PC-3 (cell line): ENCODE measurements at regions not wholly inside any gene's neighbourhood (a gene's known extent, or its start where the extent isn't known, plus 50 kb on each side); places are given as distances from the start of the nearest gene placed in this dataset.

Experiments used
- ATAC-seq: fragments of 200-7000 bp; cut with Tn5 transposase; 2 replicates; pipeline ENCODE4 v1.9.1; 2020; ENCODE audit warnings: mild to moderate bottlenecking, moderate library complexity
- BruUV-seq: library from RNA; stranded (reverse); fragments of 400-500 nt; replicated peaks from 2 replicates; lab custom pipeline; 2021; lab: Mats Ljungman, UMichigan
- CTCF ChIA-PET: fragments of 300-600 bp; sonication (Branson Sonifier 250); formaldehyde crosslinking; loops from one replicate; lab custom pipeline; 2022; ENCODE audit warnings: antibody characterized with exemption; lab: Charles Lee
- POLR2A ChIA-PET: fragments of 300-600 bp; sonication (Branson Sonifier 250); formaldehyde crosslinking; loops from one replicate; lab custom pipeline; 2022; ENCODE audit warnings: antibody characterized with exemption; ENCODE audit not compliant: unreplicated experiment; lab: Charles Lee
- DNase-seq: peaks from one replicate; pipeline ENCODE4 v3.0.0-alpha.2; 2015
- H2AFZ ChIP-seq: fragments of 300-600 bp; sonication (generic); 2 replicates; pipeline ENCODE4 v1.6.0; 2016; ENCODE audit warnings: antibody characterized with exemption, low read length
- H3F3A ChIP-seq: fragments of 300-600 bp; sonication (generic); one replicate; pipeline ENCODE4 v1.6.0; 2017; ENCODE audit warnings: antibody characterized with exemption, low read length, control low read depth, mild to moderate bottlenecking; ENCODE audit not compliant: unreplicated experiment
- H3K27ac ChIP-seq: fragments of 300-600 bp; sonication (generic); 2 replicates; pipeline ENCODE4 v1.5.1; 2016; ENCODE audit warnings: mild to moderate bottlenecking, low read length
- H3K27me3 ChIP-seq: fragments of 300-600 bp; sonication (generic); 2 replicates; pipeline ENCODE4 v1.6.1; 2016; ENCODE audit warnings: low read length, mixed read lengths
- H3K36me3 ChIP-seq: fragments of 300-600 bp; sonication (generic); 2 replicates; pipeline ENCODE4 v1.6.1; 2016; ENCODE audit warnings: low read depth, mixed run types, low read length, mixed read lengths
- H3K4me1 ChIP-seq: fragments of 300-600 bp; sonication (generic); 2 replicates; pipeline ENCODE4 v1.5.1; 2016; ENCODE audit warnings: low read length; ENCODE audit not compliant: insufficient read depth
- H3K4me2 ChIP-seq: fragments of 300-600 bp; sonication (generic); 2 replicates; pipeline ENCODE4 v1.6.0; 2016; ENCODE audit warnings: low read length
- H3K4me3 ChIP-seq: fragments of 300-600 bp; sonication (generic); 2 replicates; pipeline ENCODE4 v1.5.1; 2016; ENCODE audit warnings: mild to moderate bottlenecking, low read length, mixed read lengths
- H3K79me2 ChIP-seq: fragments of 300-600 bp; sonication (generic); 2 replicates; pipeline ENCODE4 v1.6.1; 2017; ENCODE audit warnings: low read length, mixed read lengths
- H3K9ac ChIP-seq: fragments of 300-600 bp; sonication (generic); 2 replicates; pipeline ENCODE4 v1.6.0; 2016; ENCODE audit warnings: mild to moderate bottlenecking, low read length
- H3K9me2 ChIP-seq: fragments of 300-600 bp; sonication (generic); replicated peaks from 2 replicates; pipeline ENCODE4 v1.6.1; 2016; ENCODE audit warnings: mixed run types, low read length, mixed read lengths
- H3K9me3 ChIP-seq: fragments of 300-600 bp; sonication (generic); 2 replicates; pipeline ENCODE4 v1.6.1; 2016; ENCODE audit warnings: low read length, mixed read lengths
- H4K20me1 ChIP-seq: fragments of 300-600 bp; sonication (generic); 2 replicates; pipeline ENCODE4 v1.6.1; 2016; ENCODE audit warnings: low read length, mixed read lengths
- CTCF ChIP-seq: fragments of 300-600 bp; sonication (generic); conservative IDR thresholded peaks from 2 replicates; pipeline ENCODE4 v1.5.1; 2017; ENCODE audit warnings: antibody characterized with exemption, low read depth, mild to moderate bottlenecking, low read length
- EZH2 ChIP-seq: fragments of 300-600 bp; sonication (generic); IDR thresholded peaks from one replicate; pipeline ENCODE4 v1.6.1; 2017; ENCODE audit warnings: antibody characterized with exemption, mild to moderate bottlenecking, low read length; ENCODE audit not compliant: unreplicated experiment
- EZH2phosphoT487 ChIP-seq: fragments of 300-600 bp; sonication (generic); IDR thresholded peaks from 2 replicates; pipeline ENCODE4 v1.6.1; 2018; ENCODE audit warnings: mild to moderate bottlenecking, antibody characterized with exemption, low read length, borderline replicate concordance
- intact Hi-C: fragments of 100-400 bp; cut with micrococcal nuclease; formaldehyde crosslinking; loops from 2 replicates; pipeline ENCODE4 v1.9.0; 2023

- H3F3A ChIP-seq: no peaks in the 10 kb centered on the region
- peak overlapping the region; percentile 66 for H3K4me2 ChIP-seq
- no peaks in the 10 kb centered on the region for H3K27me3 ChIP-seq
- BruUV-seq: no TSS peak
- H3K27ac ChIP-seq: peak overlapping the region; percentile 93
- ATAC-seq (peak; percentile 30), DNase-seq (peak; percentile 49)
- H3K4me1 ChIP-seq: peaks cover 26% of the 10 kb centered on the region
- TF ChIP-seq EZH2: no peak
- no peak for TF ChIP-seq EZH2phosphoT487
- TF ChIP-seq CTCF: no peak
- no peaks in the 10 kb centered on the region for H3K9me3 ChIP-seq
- H3K9me2 ChIP-seq: no peaks in the 10 kb centered on the region
- peak overlapping the region; percentile 27; the same call in 1 of the 2 replicates for H2AFZ ChIP-seq
- no peaks in the 10 kb centered on the region for H4K20me1 ChIP-seq
- POLR2A ChIA-PET: no interaction called here
- H3K4me3 ChIP-seq: no peak overlapping the region
- H3K9ac ChIP-seq: peak overlapping the region; percentile 70
- H3K79me2 ChIP-seq: 0 out of 2 replicates have a peak, but pooled peaks cover 8% of the 10 kb centered on the region
- intact Hi-C loops: loop anchor here (1.0 kb wide), 1 partner anchor 52 kb away; no protein-coding TSS in a partner anchor
- no peaks in the 10 kb centered on the region for H3K36me3 ChIP-seq
- CTCF ChIA-PET: no interaction called here
Measured at GRCh38 chr10:94104316-94105000, 110.7 kb downstream of the PLCE1 start.

- TF ChIP-seq EZH2 (no peak), CTCF (no peak), EZH2phosphoT487 (no peak)
- intact Hi-C loops: no loop called here
- no TSS peak for BruUV-seq
Measured at GRCh38 chr10:94105226-94105625, 111.5 kb downstream of the PLCE1 start.

GRCh38 chr10:94107191-94107590 is 113.5 kb downstream of the PLCE1 start:
- Histone ChIP-seq H3K79me2 (0 out of 2 replicates have a peak, but pooled peaks cover 8% of the 10 kb centered on the region), H4K20me1 (no peaks in the 10 kb centered on the region), H3K36me3 (no peaks in the 10 kb centered on the region), H3K27ac (no peak overlapping the region), H3K9me3 (no peaks in the 10 kb centered on the region), H3K27me3 (no peaks in the 10 kb centered on the region), H3K4me1 (peaks cover 26% of the 10 kb centered on the region), H2AFZ (no peak overlapping the region), H3K9me2 (no peaks in the 10 kb centered on the region), H3K4me2 (no peak overlapping the region), H3F3A (no peaks in the 10 kb centered on the region), H3K9ac (no peak overlapping the region), H3K4me3 (no peak overlapping the region)
- POLR2A ChIA-PET: no interaction called here
- DNase-seq: no peak
- intact Hi-C loops: no loop called here
- ATAC-seq: no peak
- CTCF ChIA-PET: no interaction called here
- TF ChIP-seq EZH2phosphoT487: no peak
- no TSS peak for BruUV-seq

More at GRCh38 chr10:94105226-94105625, 111.5 kb downstream of the PLCE1 start:
- Histone ChIP-seq H2AFZ (no peak overlapping the region), H3F3A (no peaks in the 10 kb centered on the region), H3K9me3 (no peaks in the 10 kb centered on the region), H3K9ac (no peak overlapping the region), H3K79me2 (0 out of 2 replicates have a peak, but pooled peaks cover 8% of the 10 kb centered on the region), H3K9me2 (no peaks in the 10 kb centered on the region), H3K27ac (peak overlapping the region; percentile 93), H3K4me2 (no peak overlapping the region), H3K36me3 (no peaks in the 10 kb centered on the region), H3K27me3 (no peaks in the 10 kb centered on the region), H3K4me3 (no peak overlapping the region), H3K4me1 (peaks cover 26% of the 10 kb centered on the region), H4K20me1 (no peaks in the 10 kb centered on the region)
- ChIA-PET CTCF (no interaction called here), POLR2A (interaction anchor here (0.7 kb wide), 1 partner anchor 51 kb away, joined by 3 read pairs; no protein-coding TSS in a partner anchor)
- DNase-seq: no peak
- no peak for ATAC-seq
